ENCODE measurements at regions not wholly inside any gene's neighbourhood (a gene's known extent, or its start where the extent isn't known, plus 50 kb on each side); places are given as distances from the start of the nearest gene placed in this dataset.

DNA sequence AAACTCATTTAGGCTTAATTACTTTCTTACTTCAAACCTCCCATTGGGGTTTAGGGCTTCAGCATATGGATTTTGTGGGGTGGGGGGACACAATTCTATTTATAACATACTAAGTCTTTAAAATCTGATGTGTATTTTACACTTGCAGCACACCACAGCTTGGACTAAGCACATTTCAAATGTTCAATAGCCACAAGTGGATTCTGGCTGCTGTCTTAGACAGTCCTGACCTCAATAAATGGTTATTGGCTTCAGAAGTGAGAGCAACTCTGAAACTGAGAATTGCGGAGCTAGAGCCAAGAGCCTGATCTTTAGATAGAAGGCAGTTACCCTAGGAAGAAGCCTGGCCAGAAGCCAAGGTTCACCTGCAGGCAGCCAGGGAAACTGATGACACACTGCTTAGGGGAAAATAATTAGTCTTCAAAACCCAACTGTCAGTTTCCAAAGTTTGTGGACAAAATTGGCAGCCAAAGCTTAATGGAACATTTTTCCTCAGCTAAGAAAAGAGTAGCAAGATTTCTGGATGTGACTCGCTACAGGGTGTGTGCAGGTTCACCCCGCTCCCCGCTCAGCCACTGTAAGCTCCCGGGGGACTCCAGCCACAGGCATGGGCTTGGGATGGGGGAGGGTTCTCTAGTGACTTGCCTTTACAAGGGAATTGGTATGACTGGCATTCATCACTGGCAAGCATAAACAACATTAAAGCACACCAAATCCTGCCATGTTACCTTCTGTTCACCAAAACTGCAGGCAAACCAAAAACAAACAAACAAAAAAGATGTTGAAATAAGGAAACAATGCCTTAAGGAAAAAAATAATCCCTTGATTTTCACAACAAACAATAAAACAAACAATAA, 219.8 kb downstream of the TFAP2A start:
- WGBS (ENCODE audit: insufficient coverage): 83% methylated on average over 1 of the region's 5 CpGs
- no peak overlapping the region for H3K27ac ChIP-seq (ENCODE audit: low read depth, low read length)
- no peaks in the 10 kb centered on the region for H3K36me3 ChIP-seq (ENCODE audit: control insufficient read depth, insufficient read depth, low read length)

GRCh38 chr6:10193321-10193720, 221.6 kb downstream of the TFAP2A start:
- Histone ChIP-seq H3K9me3 (ENCODE audit: control insufficient read depth, insufficient read depth, low read length) (no peaks in the 10 kb centered on the region), H3K36me3 (ENCODE audit: control insufficient read depth, insufficient read depth, low read length) (no peaks in the 10 kb centered on the region), H3K27ac (ENCODE audit: low read depth, low read length) (no peak overlapping the region), H3K4me3 (ENCODE audit: low read depth, low read length) (no peak overlapping the region), H3K27me3 (ENCODE audit: control insufficient read depth, insufficient read depth, low read length) (no peaks in the 10 kb centered on the region), H3K4me1 (ENCODE audit: control insufficient read depth, insufficient read depth, low read length) (no peaks in the 10 kb centered on the region)
- DNase-seq (ENCODE audit: low read depth in 4 of 6, low spot score in 6 of 6): no peak
- WGBS (ENCODE audit: insufficient coverage): 60% methylated on average over 1 of the region's 4 CpGs

More for the DNA sequence above, 219.8 kb downstream of the TFAP2A start:
- Histone ChIP-seq H3K4me3 (ENCODE audit: low read depth, low read length) (no peak overlapping the region), H3K27me3 (ENCODE audit: control insufficient read depth, insufficient read depth, low read length) (no peaks in the 10 kb centered on the region), H3K9me3 (ENCODE audit: control insufficient read depth, insufficient read depth, low read length) (no peaks in the 10 kb centered on the region), H3K4me1 (ENCODE audit: control insufficient read depth, insufficient read depth, low read length) (no peaks in the 10 kb centered on the region)
- no peak for DNase-seq (ENCODE audit: low read depth in 4 of 6, low spot score in 6 of 6)

DNA sequence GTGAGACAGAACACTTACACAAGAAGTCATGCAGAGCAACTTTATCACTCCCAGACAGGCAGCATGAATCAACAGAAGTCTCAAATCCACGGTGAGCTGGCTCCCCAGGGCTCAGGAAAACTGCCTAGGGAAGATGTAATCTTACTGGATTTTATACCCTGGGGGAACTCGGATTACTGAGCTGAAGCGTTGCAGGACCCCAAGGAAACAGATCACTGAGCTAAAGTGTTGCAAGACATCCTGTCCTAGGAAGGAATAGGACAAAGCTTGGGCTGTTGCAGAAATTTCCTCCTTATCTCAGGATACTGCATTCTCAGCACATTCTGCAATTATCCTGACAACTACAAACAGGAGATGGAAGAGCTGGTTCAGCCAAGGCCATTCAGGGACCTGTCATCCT, 224.8 kb downstream of the TFAP2A start:
- Histone ChIP-seq H3K36me3 (ENCODE audit: control insufficient read depth, insufficient read depth, low read length) (no peaks in the 10 kb centered on the region), H3K4me3 (ENCODE audit: low read depth, low read length) (no peak overlapping the region), H3K27ac (ENCODE audit: low read depth, low read length) (no peak overlapping the region), H3K27me3 (ENCODE audit: control insufficient read depth, insufficient read depth, low read length) (no peaks in the 10 kb centered on the region), H3K9me3 (ENCODE audit: control insufficient read depth, insufficient read depth, low read length) (no peaks in the 10 kb centered on the region), H3K4me1 (ENCODE audit: control insufficient read depth, insufficient read depth, low read length) (no peaks in the 10 kb centered on the region)
- 90% methylated on average over 2 of the region's 3 CpGs for WGBS (ENCODE audit: insufficient coverage)
- no peak for DNase-seq (ENCODE audit: low read depth in 4 of 6, low spot score in 6 of 6)

DNA sequence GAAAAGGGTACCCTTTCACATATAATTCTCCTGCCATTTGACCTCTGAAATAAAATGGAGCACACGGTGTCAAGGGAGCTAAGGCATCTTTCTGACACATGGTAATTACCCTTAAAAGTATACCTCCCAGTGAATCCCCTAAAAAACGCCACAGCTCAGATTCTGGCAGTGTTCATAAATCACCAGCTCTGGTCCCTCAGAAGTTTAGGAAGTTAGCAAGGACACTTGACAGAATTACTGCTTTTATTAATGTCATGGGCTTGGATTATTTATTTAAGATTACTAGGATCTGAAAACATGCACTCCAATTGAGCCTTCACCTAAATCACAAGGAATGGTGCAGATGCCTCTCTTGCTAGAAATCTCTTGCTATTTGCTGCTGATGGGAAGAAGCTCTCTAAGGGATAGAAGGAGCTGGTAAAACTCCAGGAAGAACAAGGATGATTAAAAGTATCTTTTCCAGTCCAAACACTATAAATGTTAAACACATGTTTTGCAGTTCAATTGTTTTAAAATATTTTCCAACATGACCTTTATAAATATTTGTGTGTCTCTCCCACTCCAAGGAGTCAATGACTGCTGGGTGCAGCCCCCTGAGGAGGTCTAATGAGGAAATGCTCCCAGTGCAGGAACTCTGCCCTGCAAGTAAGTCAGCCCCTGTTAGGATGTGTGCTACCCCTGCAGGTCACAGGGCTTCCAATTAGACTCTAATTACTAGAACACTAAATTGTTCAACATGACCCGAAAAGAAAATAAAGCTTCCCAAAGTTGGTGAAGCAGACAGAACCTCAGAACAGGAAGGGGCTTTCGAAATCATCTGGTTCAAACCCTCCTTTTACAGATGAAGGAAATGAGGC, 230.3 kb downstream of the TFAP2A start:
- DNase-seq (ENCODE audit: low read depth in 4 of 6, low spot score in 6 of 6): peak in 2 of 6 donors; percentile 8 to 13
- Histone ChIP-seq H3K27ac (ENCODE audit: low read depth, low read length) (no peak overlapping the region), H3K4me1 (ENCODE audit: control insufficient read depth, insufficient read depth, low read length) (no peaks in the 10 kb centered on the region), H3K9me3 (ENCODE audit: control insufficient read depth, insufficient read depth, low read length) (no peaks in the 10 kb centered on the region), H3K27me3 (ENCODE audit: control insufficient read depth, insufficient read depth, low read length) (no peaks in the 10 kb centered on the region), H3K36me3 (ENCODE audit: control insufficient read depth, insufficient read depth, low read length) (no peaks in the 10 kb centered on the region), H3K4me3 (ENCODE audit: low read depth, low read length) (no peak overlapping the region)
- 33% methylated on average over 2 of the region's 4 CpGs for WGBS (ENCODE audit: insufficient coverage)

GRCh38 chr6:10180138-10181074, 234.5 kb downstream of the TFAP2A start:
- Histone ChIP-seq H3K9me3 (ENCODE audit: control insufficient read depth, insufficient read depth, low read length) (no peaks in the 10 kb centered on the region), H3K27ac (ENCODE audit: low read depth, low read length) (no peak overlapping the region), H3K4me3 (ENCODE audit: low read depth, low read length) (no peak overlapping the region), H3K4me1 (ENCODE audit: control insufficient read depth, insufficient read depth, low read length) (no peaks in the 10 kb centered on the region), H3K36me3 (ENCODE audit: control insufficient read depth, insufficient read depth, low read length) (no peaks in the 10 kb centered on the region), H3K27me3 (ENCODE audit: control insufficient read depth, insufficient read depth, low read length) (no peaks in the 10 kb centered on the region)
- 92% methylated on average over 4 of the region's 14 CpGs for WGBS (ENCODE audit: insufficient coverage)
- DNase-seq (ENCODE audit: low read depth in 4 of 6, low spot score in 6 of 6): no peak

GRCh38 chr6:10177704-10178103, 237.2 kb downstream of the TFAP2A start:
- Histone ChIP-seq H3K27ac (ENCODE audit: low read depth, low read length) (no peak overlapping the region), H3K36me3 (ENCODE audit: control insufficient read depth, insufficient read depth, low read length) (no peaks in the 10 kb centered on the region), H3K4me1 (ENCODE audit: control insufficient read depth, insufficient read depth, low read length) (no peaks in the 10 kb centered on the region), H3K27me3 (ENCODE audit: control insufficient read depth, insufficient read depth, low read length) (no peaks in the 10 kb centered on the region), H3K4me3 (ENCODE audit: low read depth, low read length) (no peak overlapping the region), H3K9me3 (ENCODE audit: control insufficient read depth, insufficient read depth, low read length) (no peaks in the 10 kb centered on the region)
- DNase-seq (ENCODE audit: low read depth in 4 of 6, low spot score in 6 of 6): no peak

GRCh38 chr6:10175362-10175761, 239.5 kb downstream of the TFAP2A start:
- DNase-seq (ENCODE audit: low read depth in 4 of 6, low spot score in 6 of 6): no peak
- Histone ChIP-seq H3K36me3 (ENCODE audit: control insufficient read depth, insufficient read depth, low read length) (no peaks in the 10 kb centered on the region), H3K9me3 (ENCODE audit: control insufficient read depth, insufficient read depth, low read length) (no peaks in the 10 kb centered on the region), H3K4me3 (ENCODE audit: low read depth, low read length) (no peak overlapping the region), H3K27me3 (ENCODE audit: control insufficient read depth, insufficient read depth, low read length) (no peaks in the 10 kb centered on the region), H3K4me1 (ENCODE audit: control insufficient read depth, insufficient read depth, low read length) (no peaks in the 10 kb centered on the region), H3K27ac (ENCODE audit: low read depth, low read length) (no peak overlapping the region)

DNA sequence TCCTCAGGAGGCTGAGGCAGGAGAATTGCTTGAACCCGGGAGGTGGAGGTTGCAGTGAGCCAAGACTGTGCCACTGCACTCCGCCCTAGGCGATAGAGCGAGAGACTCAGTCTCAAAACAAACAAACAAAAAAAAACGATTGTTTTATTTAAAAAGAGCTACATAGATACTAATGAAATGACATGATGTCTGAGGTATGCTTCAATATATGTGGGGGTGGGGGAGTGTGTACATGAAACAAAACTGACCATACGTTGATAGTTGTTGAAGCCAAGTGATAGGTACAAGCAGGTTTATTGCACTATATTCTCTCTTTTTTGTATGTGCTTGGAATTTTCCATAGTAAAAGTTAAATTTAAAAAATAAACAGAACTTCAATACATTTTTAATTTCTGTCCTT, 240.1 kb downstream of the TFAP2A start:
- Histone ChIP-seq H3K4me3 (ENCODE audit: low read depth, low read length) (no peak overlapping the region), H3K36me3 (ENCODE audit: control insufficient read depth, insufficient read depth, low read length) (no peaks in the 10 kb centered on the region), H3K4me1 (ENCODE audit: control insufficient read depth, insufficient read depth, low read length) (no peaks in the 10 kb centered on the region), H3K27ac (ENCODE audit: low read depth, low read length) (no peak overlapping the region), H3K9me3 (ENCODE audit: control insufficient read depth, insufficient read depth, low read length) (no peaks in the 10 kb centered on the region), H3K27me3 (ENCODE audit: control insufficient read depth, insufficient read depth, low read length) (no peaks in the 10 kb centered on the region)
- 80% methylated on average over 1 of the region's 6 CpGs for WGBS (ENCODE audit: insufficient coverage)
- DNase-seq (ENCODE audit: low read depth in 4 of 6, low spot score in 6 of 6): no peak

DNA sequence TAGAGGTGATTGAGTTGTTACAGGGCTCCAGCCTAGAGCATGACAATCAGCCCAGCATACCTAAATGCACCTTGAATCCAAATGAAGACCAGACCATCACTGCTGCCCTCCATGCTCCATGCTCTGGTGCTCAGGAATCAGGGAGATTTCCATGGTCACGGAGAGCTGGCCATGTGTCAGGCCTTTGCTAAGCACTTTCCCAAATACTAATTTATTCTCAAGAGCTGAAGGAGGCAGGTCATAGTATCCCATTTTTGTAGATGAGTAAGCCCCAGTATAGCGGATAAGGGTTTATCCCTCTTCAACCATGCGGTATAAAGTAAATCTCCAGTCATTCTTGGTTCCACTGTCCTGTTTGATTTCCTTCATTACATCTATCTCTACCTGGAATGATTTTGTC, 240.8 kb downstream of the TFAP2A start:
- Histone ChIP-seq H3K9me3 (ENCODE audit: control insufficient read depth, insufficient read depth, low read length) (no peaks in the 10 kb centered on the region), H3K27me3 (ENCODE audit: control insufficient read depth, insufficient read depth, low read length) (no peaks in the 10 kb centered on the region), H3K4me3 (ENCODE audit: low read depth, low read length) (no peak overlapping the region), H3K4me1 (ENCODE audit: control insufficient read depth, insufficient read depth, low read length) (no peaks in the 10 kb centered on the region), H3K27ac (ENCODE audit: low read depth, low read length) (no peak overlapping the region), H3K36me3 (ENCODE audit: control insufficient read depth, insufficient read depth, low read length) (no peaks in the 10 kb centered on the region)
- no peak for DNase-seq (ENCODE audit: low read depth in 4 of 6, low spot score in 6 of 6)
- no CpG with 5 or more reads among the region's 3 CpGs for WGBS (ENCODE audit: insufficient coverage)

Measured in spinal cord (tissue), 9 donors.